HG03135 (cell line): ENCODE measurements at regions not wholly inside any gene's neighbourhood (a gene's known extent, or its start where the extent isn't known, plus 50 kb on each side); places are given as distances from the start of the nearest gene placed in this dataset.
"Not testable (repeated sequence)": the region's sequence is repeated elsewhere in the genome, so short reads cannot be mapped to it uniquely, and the experiment has no call there.

Experiments used
- ATAC-seq: cut with Tn5 transposase; IDR thresholded peaks from one replicate; pipeline ENCODE4 v1.9.1; 2021; ENCODE audit warnings: mild to moderate bottlenecking, moderate library complexity; ENCODE audit not compliant: unreplicated experiment

DNA sequence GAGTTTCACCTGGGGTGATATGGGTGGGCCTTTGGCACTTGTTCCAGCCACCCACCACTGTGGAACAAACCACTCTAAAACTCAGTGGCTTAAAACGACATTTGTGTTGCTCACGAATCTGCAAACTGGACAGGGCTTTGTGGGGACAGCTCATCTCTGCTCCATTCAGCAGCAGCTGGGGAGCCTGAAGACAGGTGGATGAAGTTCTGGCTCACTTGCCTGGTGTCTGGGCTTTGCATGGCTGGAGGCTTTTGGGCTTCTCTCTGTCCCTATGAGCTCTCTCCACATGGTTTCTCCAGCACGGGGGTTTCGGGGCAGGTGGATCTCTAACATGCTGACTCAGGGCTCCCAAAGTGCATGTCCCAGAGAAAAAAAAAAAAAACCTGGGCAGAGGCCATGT lies 93.0 kb upstream of the GLI2 start:
- ATAC-seq: no peak

GRCh38 chr2:120646994-120647393 lies 88.7 kb upstream of the GLI2 start:
- ATAC-seq: no peak

DNA sequence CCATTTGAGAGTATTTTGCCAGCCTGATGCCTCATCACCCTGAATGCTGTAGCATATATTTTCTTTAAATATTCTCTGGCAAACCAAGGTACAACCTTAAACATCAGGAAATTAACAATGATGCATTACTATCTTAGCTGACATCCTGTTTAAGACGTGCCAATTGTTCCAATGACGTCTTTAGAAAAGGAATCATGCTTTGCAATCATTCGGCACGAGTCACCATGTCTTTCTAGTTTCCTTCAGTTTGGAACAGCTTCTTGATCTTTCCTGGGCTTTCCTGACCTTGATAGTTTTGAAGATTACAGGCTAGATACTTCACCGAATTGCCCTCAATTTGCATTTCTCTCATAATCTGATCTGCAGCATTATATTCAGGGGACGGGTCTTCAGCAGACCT lies 88.2 kb upstream of the GLI2 start:
- no peak for ATAC-seq

DNA sequence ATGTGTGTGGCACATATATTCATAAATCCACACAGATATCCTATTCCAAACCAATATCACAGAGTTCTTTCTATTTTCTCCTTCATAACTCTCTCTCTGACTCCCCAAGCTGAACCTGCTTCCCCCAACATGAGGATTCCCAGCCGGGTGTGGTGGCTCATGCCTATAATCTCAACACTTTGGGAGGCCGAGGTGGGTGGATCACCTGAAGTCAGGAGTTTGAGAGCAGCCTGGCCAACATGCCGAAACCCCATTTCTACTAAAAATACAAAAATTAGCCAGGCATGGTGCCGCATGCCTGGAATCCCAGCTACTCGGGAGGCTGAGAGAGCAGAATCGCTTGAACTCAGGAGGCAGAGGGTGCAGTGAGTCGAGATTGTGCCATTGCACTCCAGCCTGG lies 86.3 kb upstream of the GLI2 start:
- not testable (repeated sequence) for ATAC-seq

- ATAC-seq: no peak
These were observed 85.5 kb upstream of the GLI2 start for GRCh38 chr2:120650022-120650644.

DNA sequence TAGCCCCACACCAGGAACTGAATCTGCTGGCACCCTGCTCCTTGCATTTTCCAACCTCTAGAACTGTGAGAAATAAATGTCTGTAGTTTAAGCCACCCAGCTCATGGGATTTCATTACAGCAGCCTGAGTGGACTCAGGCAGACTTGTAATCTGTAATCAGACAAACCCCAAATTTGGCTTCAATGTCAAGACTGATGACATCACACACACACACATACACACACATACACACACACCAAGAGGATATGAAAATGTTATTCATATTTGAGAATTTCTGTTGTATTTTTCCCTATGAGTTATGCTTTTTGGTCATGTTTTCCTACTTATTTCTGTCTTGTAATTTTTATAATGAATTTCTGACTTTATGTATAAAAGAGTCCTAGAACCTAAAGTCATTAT lies 83.8 kb upstream of the GLI2 start:
- ATAC-seq: no peak

- no peak for ATAC-seq
These were observed 82.6 kb upstream of the GLI2 start for GRCh38 chr2:120653046-120653445.

GRCh38 chr2:120653871-120654270 lies 81.8 kb upstream of the GLI2 start:
- ATAC-seq: no peak

- ATAC-seq: no peak
These were observed 81.1 kb upstream of the GLI2 start for GRCh38 chr2:120654381-120655134.

GRCh38 chr2:120656273-120656950 lies 79.3 kb upstream of the GLI2 start:
- no peak for ATAC-seq

DNA sequence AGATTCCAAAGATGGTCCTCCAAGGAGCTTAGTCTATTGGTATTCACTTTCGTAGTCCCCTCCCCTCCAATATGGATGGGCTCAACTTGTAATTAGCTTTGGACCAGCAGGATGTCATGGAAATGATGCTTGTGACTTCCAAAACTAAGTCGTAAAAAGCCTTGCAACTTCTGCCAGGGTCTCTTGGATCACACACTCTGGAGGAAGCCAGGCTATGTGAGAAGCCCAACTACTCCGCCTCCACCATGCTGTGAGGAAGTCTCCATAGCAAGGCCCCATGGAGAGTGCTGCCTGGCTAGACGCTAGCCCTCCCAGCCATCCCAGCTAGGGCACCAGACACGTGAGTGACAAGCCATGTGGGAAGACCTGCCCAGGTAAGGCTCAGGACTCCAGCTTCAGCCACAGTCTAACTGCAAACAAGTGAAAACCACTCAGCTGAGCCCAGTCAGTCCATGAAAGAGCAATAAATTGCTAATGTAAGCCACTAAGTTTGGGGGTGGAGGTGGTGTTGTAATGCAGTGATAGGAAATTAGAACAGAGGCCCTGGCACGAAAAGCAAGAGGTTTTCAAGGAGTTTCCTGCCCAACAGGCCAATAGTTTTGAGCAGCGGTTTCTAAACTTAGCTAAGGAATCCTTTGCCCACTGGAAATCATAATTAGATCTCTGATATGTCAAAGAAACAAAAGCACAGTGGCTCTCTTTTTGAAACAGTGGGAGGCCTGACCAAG lies 77.5 kb upstream of the GLI2 start:
- no peak for ATAC-seq

- no peak for ATAC-seq
These were observed 76.9 kb upstream of the GLI2 start for GRCh38 chr2:120658770-120659158.

DNA sequence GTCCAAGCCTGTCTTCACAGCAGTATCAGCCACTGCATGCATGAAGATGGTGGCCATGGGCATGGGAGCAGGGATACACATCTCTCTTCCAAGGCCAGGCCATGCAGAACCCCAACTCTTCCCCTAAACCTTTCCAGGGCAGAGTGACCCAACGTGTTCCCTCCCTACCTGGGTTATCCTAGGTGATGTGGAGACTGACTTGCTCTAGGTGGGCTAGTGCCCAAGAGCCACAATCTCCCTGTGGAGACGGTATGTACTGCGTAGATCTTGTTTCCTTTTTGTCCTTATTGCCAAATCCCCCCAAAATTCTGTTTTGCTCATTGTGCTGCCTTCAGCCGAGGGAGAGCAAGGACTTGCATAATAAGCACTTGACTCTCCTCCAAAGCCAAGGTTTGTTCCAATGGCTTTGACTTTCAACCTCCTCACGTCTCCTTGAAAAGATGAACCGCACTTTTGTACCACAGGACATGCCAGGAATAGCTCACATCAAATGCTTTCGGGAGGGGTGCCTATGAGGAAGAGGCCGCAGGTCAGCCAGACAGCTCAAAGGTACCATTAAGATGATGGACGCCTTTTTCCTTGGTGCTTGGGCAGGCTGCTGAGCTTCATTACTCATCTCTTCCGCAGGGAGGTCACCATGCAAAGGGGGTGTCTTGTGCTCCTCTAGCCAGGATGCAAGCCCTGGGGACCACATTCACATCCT lies 76.2 kb upstream of the GLI2 start:
- no peak for ATAC-seq

- no peak for ATAC-seq
These were observed 75.5 kb upstream of the GLI2 start for GRCh38 chr2:120660056-120660694.

- no peak for ATAC-seq
These were observed 74.8 kb upstream of the GLI2 start for GRCh38 chr2:120660771-120661459.

GRCh38 chr2:120661551-120661950 lies 74.1 kb upstream of the GLI2 start:
- no peak for ATAC-seq

DNA sequence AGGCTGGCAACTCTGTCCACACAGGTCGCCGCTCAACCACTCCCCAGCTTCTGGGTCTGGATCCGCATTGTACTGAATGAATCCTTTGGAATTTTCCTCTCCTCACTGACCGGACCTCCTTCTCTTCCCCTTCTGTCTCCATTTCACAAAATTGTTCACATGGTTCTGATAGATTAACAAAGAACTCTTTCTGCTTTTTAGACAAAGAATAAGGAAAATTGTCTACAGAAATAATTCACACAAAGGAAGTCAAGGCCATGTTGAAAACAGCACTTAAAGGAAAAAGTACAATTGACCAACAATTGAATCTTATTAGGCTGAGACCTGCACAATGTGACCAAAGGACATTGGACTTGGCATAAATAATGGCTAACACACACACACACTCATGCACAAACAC lies 73.6 kb upstream of the GLI2 start:
- no peak for ATAC-seq

DNA sequence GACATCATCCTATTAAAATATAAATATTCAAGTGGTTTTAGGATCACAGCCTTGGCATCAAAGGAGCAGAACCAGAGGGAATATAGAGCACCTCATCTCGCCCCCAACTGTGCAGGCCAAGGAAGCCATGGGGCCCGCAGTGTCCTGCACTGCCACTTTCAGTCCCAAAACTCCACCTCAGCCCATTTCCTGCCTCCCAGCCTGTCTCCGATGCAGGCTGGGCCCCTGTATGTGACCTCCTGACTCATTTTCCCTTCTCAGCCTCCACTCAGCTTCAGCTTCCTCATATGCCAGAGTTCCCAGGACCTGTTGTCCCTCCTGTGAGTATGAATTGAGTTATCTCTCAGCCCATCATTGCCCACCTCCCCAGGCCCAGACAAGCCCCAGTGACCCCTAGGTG lies 72.9 kb upstream of the GLI2 start:
- ATAC-seq: no peak

GRCh38 chr2:120666433-120666832 lies 69.2 kb upstream of the GLI2 start:
- ATAC-seq: no peak

DNA sequence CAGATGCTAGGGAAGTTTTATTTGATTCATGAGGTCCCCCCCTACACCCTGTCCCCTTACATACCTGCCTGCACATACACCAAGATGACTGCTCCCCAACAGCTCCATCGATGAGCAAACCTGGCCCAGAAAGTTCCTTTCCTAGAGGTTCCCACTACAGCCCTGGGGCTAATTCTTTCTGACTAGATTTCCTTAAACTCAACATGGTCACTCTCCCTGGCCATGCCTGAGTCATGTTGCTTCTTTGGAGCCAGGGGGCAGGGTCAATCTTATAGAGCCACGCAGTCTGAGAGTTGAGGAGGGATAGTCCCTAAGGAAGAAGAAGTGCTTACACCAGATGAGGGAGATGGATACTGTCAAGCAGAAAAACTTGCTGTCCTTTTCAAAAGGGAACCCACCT lies 67.7 kb upstream of the GLI2 start:
- no peak for ATAC-seq
